IMR-90 (cell line): ENCODE measurements at regions not wholly inside any gene's neighbourhood (a gene's known extent, or its start where the extent isn't known, plus 50 kb on each side); places are given as distances from the start of the nearest gene placed in this dataset.

Source experiments
- ATAC-seq: fragments of 200-7000 bp; cut with Tn5 transposase; 2 replicates; pipeline ENCODE4 v1.9.1; 2020; ENCODE audit warnings: low read depth, mild to moderate bottlenecking, moderate library complexity
- BruUV-seq: library from RNA; stranded (reverse); fragments of 400-500 nt; replicated peaks from 2 replicates; lab custom pipeline; 2021; lab: Mats Ljungman, UMichigan
- CTCF ChIA-PET: fragments of 300-600 bp; formaldehyde crosslinking; extraction: SDS; loops from one replicate; lab custom pipeline; 2021; ENCODE audit warnings: antibody characterized with exemption; lab: Yijun Ruan, JAX
- POLR2A ChIA-PET: fragments of 300-600 bp; sonication (Branson Sonifier 250); formaldehyde crosslinking; loops from one replicate; lab custom pipeline; 2022; ENCODE audit warnings: antibody characterized with exemption; ENCODE audit not compliant: unreplicated experiment; lab: Charles Lee
- DNase-seq: peaks from one replicate; pipeline ENCODE4 v3.0.0; 2013
- H2AFZ ChIP-seq: replicated peaks from 2 replicates; pipeline ENCODE3; 2013; ENCODE audit warnings: low read length, mild to moderate bottlenecking; ENCODE audit not compliant: poor library complexity
- H2AK5ac ChIP-seq: 2 replicates; pipeline ENCODE4 v1.6.1; 2013; ENCODE audit warnings: low read depth, low read length, inconsistent platforms
- H2AK9ac ChIP-seq: replicated peaks from 2 replicates; pipeline ENCODE3; 2013; ENCODE audit warnings: mild to moderate bottlenecking, low read depth, low read length, moderate library complexity; ENCODE audit not compliant: poor library complexity
- H2BK120ac ChIP-seq: 2 replicates; pipeline ENCODE4 v1.6.1; 2013; ENCODE audit warnings: low read depth, low read length, inconsistent platforms
- H2BK15ac ChIP-seq: 3 replicates; pipeline ENCODE4 v1.6.1; 2013; ENCODE audit warnings: low read depth, low read length, inconsistent platforms
- H2BK20ac ChIP-seq: 2 replicates; pipeline ENCODE4 v1.6.1; 2013; ENCODE audit warnings: low read depth, mild to moderate bottlenecking, inconsistent platforms, low read length, moderate library complexity
- H2BK5ac ChIP-seq: 2 replicates; pipeline ENCODE4 v1.6.1; 2013; ENCODE audit warnings: mild to moderate bottlenecking, low read depth, low read length, inconsistent platforms; ENCODE audit not compliant: poor library complexity, severe bottlenecking
- H3K14ac ChIP-seq: replicated peaks from 2 replicates; pipeline ENCODE4 v1.6.1; 2013; ENCODE audit warnings: low read depth, low read length, inconsistent platforms
- H3K18ac ChIP-seq: 2 replicates; pipeline ENCODE4 v1.6.1; 2013; ENCODE audit warnings: low read depth, low read length, control low read depth
- H3K23ac ChIP-seq: 2 replicates; pipeline ENCODE4 v1.6.1; 2013; ENCODE audit warnings: low read depth, low read length, inconsistent platforms
- H3K27ac ChIP-seq: 2 replicates; pipeline ENCODE4 v1.5.1; 2013; ENCODE audit warnings: mild to moderate bottlenecking, control low read depth, low read length; ENCODE audit not compliant: insufficient read depth
- H3K27me3 ChIP-seq: 2 replicates; pipeline ENCODE4 v1.6.1; 2013; ENCODE audit warnings: low read length; ENCODE audit not compliant: control insufficient read depth, insufficient read depth
- H3K36me3 ChIP-seq: 2 replicates; pipeline ENCODE4 v1.6.1; 2013; ENCODE audit warnings: low read length, mixed read lengths; ENCODE audit not compliant: control insufficient read depth, insufficient read depth
- H3K4ac ChIP-seq: 2 replicates; pipeline ENCODE4 v1.6.1; 2013; ENCODE audit warnings: low read depth, low read length, inconsistent platforms
- H3K4me1 ChIP-seq: 2 replicates; pipeline ENCODE4 v1.6.1; 2013; ENCODE audit warnings: low read length, mixed read lengths; ENCODE audit not compliant: control insufficient read depth, insufficient read depth
- H3K4me2 ChIP-seq: 2 replicates; pipeline ENCODE4 v1.6.1; 2013; ENCODE audit warnings: low read depth, mild to moderate bottlenecking, control low read depth, low read length, moderate library complexity
- H3K4me3 ChIP-seq: 2 replicates; pipeline ENCODE4 v1.5.1; 2013; ENCODE audit warnings: low read depth, mild to moderate bottlenecking, control low read depth, low read length, moderate library complexity; ENCODE audit not compliant: insufficient read depth
- H3K56ac ChIP-seq: 2 replicates; pipeline ENCODE4 v1.6.1; 2013; ENCODE audit warnings: low read length, inconsistent platforms; ENCODE audit not compliant: insufficient read depth; ENCODE audit errors: extremely low read depth
- H3K79me1 ChIP-seq, 2 experiments: 2 replicates each; pipeline ENCODE4 v1.6.1; 2013; ENCODE audit warnings: low read length in 2 of 2, inconsistent platforms in 1 of 2, low read depth in 1 of 2
- H3K9ac ChIP-seq: 2 replicates; pipeline ENCODE4 v1.6.1; 2013; ENCODE audit warnings: low read depth, low read length, control low read depth
- H3K9me1 ChIP-seq: 2 replicates; pipeline ENCODE4 v1.6.1; 2013; ENCODE audit warnings: low read length, inconsistent platforms; ENCODE audit not compliant: insufficient read depth
- H3K9me3 ChIP-seq: 2 replicates; pipeline ENCODE4 v1.6.1; 2013; ENCODE audit warnings: low read length; ENCODE audit not compliant: control insufficient read depth, insufficient read depth
- H4K20me1 ChIP-seq: 2 replicates; pipeline ENCODE4 v1.6.1; 2013; ENCODE audit warnings: low read length, inconsistent platforms; ENCODE audit not compliant: insufficient read depth
- H4K5ac ChIP-seq: 2 replicates; pipeline ENCODE4 v1.6.1; 2013; ENCODE audit warnings: mild to moderate bottlenecking, low read depth, low read length, control low read depth
- H4K8ac ChIP-seq, 2 experiments: 2 replicates each; pipeline ENCODE4 v1.6.1; 2013; ENCODE audit warnings: low read depth in 2 of 2, low read length in 2 of 2, control low read depth in 1 of 2, inconsistent platforms in 1 of 2
- H4K91ac ChIP-seq: 2 replicates; pipeline ENCODE4 v1.6.1; 2013; ENCODE audit warnings: low read depth, low read length, inconsistent platforms; ENCODE audit not compliant: insufficient read depth
- BHLHE40 ChIP-seq: fragments of 150-350 bp; IDR thresholded peaks from 2 replicates; pipeline ENCODE4 v1.6.1; 2016; ENCODE audit warnings: mild to moderate bottlenecking, low read depth, low read length
- CEBPB ChIP-seq: IDR thresholded peaks from 2 replicates; pipeline ENCODE4 v1.6.1; 2012; ENCODE audit warnings: low read depth, low read length, improper control_type of control experiment
- CHD1 ChIP-seq: IDR thresholded peaks from 2 replicates; pipeline ENCODE4 v1.6.1; 2012; ENCODE audit warnings: low read depth, low read length, improper control_type of control experiment
- MAFK ChIP-seq: IDR thresholded peaks from 2 replicates; pipeline ENCODE4 v1.6.1; 2012; ENCODE audit warnings: low read depth, low read length, improper control_type of control experiment
- MAZ ChIP-seq: IDR thresholded peaks from 2 replicates; pipeline ENCODE4 v1.6.1; 2012; ENCODE audit warnings: low read depth, mild to moderate bottlenecking, low read length, improper control_type of control experiment, moderate library complexity, borderline replicate concordance
- NFE2L2 ChIP-seq: fragments of 150-350 bp; IDR thresholded peaks from 2 replicates; pipeline ENCODE4 v1.6.1; 2016; ENCODE audit warnings: low read depth, mild to moderate bottlenecking, low read length
- POLR2A ChIP-seq: IDR thresholded peaks from 2 replicates; pipeline ENCODE4 v1.6.1; 2012; ENCODE audit warnings: mild to moderate bottlenecking, low read depth, low read length
- RAD21 ChIP-seq: IDR thresholded peaks from 2 replicates; pipeline ENCODE4 v1.6.1; 2012; ENCODE audit warnings: low read length, improper control_type of control experiment
- RCOR1 ChIP-seq: IDR thresholded peaks from 2 replicates; pipeline ENCODE4 v1.6.1; 2012; ENCODE audit warnings: mild to moderate bottlenecking, low read length, improper control_type of control experiment; ENCODE audit not compliant: insufficient replicate concordance
- RFX5 ChIP-seq: IDR thresholded peaks from 2 replicates; pipeline ENCODE4 v1.8.0; 2012; ENCODE audit warnings: low read depth, mild to moderate bottlenecking, low read length, moderate library complexity
- SMC3 ChIP-seq: fragments of 150-350 bp; IDR thresholded peaks from 2 replicates; pipeline ENCODE4 v1.6.1; 2016; ENCODE audit warnings: low read depth, mild to moderate bottlenecking, antibody characterized with exemption, low read length, moderate library complexity
- USF2 ChIP-seq: fragments of 150-350 bp; IDR thresholded peaks from 2 replicates; pipeline ENCODE4 v1.6.1; 2017; ENCODE audit warnings: mild to moderate bottlenecking, antibody characterized with exemption, low read length, low read depth
- WGBS, 2 experiments: methylation state at CpG; one replicate each; pipeline versions ENCODE4 v1.1.5 to v1.1.7; 2013; ENCODE audit warnings: missing lambda C conversion rate in 2 of 2; ENCODE audit not compliant: insufficient read length in 1 of 2; ENCODE audit errors: extremely low coverage in 2 of 2; 5-methylcytosine and 5-hydroxymethylcytosine counted together
- dilution Hi-C: fragments of 300-500 bp; cut with HindIII; formaldehyde crosslinking; loops from one replicate; pipeline ENCODE4 v1.14.3; 2018; ENCODE audit warnings: low sequenced_read_pairs; ENCODE audit not compliant: unreplicated experiment
- in situ Hi-C: fragments of 300-500 bp; cut with MboI; formaldehyde crosslinking; loops from 3 replicates; pipeline ENCODE4 v1.14.3; 2019; ENCODE audit warnings: low sequenced_read_pairs, inconsistent platforms, mixed read lengths
- intact Hi-C: fragments of 100-400 bp; cut with micrococcal nuclease; formaldehyde crosslinking; loops from 2 replicates; pipeline ENCODE4 v1.10.0; 2022
- TF ChIP-seq, protein P1 (sequence below): conservative IDR thresholded peaks from 2 replicates; pipeline ENCODE4 v1.5.1; 2012; ENCODE audit warnings: mild to moderate bottlenecking, low read depth, low read length, improper control_type of control experiment
- TF ChIP-seq, protein P2 (sequence below): fragments of 150-350 bp; IDR thresholded peaks from 2 replicates; pipeline ENCODE4 v1.6.1; 2016; ENCODE audit warnings: low read depth, mild to moderate bottlenecking, low read length, moderate library complexity, borderline replicate concordance

DNA sequence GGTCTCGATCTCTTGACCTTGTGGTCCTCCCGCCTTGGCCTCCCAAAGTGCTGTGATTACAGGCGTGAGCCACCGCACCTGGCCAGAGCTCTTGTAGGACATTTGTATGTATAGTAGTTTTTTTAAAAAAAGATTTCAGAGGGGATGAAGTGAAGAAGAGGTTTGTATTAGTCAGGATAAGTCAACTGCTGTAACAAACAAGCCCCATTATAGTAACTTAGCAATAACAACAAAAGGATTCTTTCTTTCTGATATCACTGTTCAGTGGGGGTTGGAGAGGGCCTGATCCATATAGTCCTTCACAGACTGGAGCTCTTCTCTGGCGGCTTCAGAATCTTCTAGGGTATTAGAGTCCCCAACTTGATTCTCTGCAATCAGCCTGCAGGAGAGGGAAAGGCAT, 50.7 kb upstream of the IL6ST start:
- Histone ChIP-seq H3K4ac (no peak overlapping the region), H3K4me2 (no peak overlapping the region), H3K79me1 (no peaks in the 10 kb centered on the region), H2BK5ac (no peak overlapping the region), H4K5ac (no peak overlapping the region), H4K8ac (no peak overlapping the region), H2BK120ac (no peak overlapping the region), H3K27ac (no peak overlapping the region), H4K91ac (no peak overlapping the region), H2AK9ac (no peak overlapping the region), H2BK15ac (no peak overlapping the region), H2BK20ac (no peak overlapping the region), H4K20me1 (no peaks in the 10 kb centered on the region), H2AFZ (no peak overlapping the region), H3K56ac (no peak overlapping the region), H2AK5ac (no peak overlapping the region), H3K14ac (no peak overlapping the region), H3K23ac (no peak overlapping the region), H3K27me3 (no peaks in the 10 kb centered on the region), H3K4me3 (no peak overlapping the region), H3K4me1 (peaks cover 3% of the 10 kb centered on the region), H3K9me3 (no peaks in the 10 kb centered on the region), H3K18ac (no peak overlapping the region), H3K9ac (no peak overlapping the region), H3K9me1 (peaks cover 1% of the 10 kb centered on the region), H3K36me3 (no peaks in the 10 kb centered on the region)
- POLR2A ChIA-PET = no interaction called here
- CTCF ChIA-PET = no interaction called here
- dilution Hi-C loops (no loop called here), intact Hi-C loops (no loop called here), in situ Hi-C loops (no loop called here)
- BruUV-seq = no TSS peak
- ATAC-seq = no peak
- 100% methylated on average over 1 of the region's 5 CpGs; no CpG with 5 or more reads in 1 of the 2 experiments for WGBS, 2 experiments
- DNase-seq = no peak
- no peak for TF ChIP-seq POLR2A
- TF ChIP-seq, protein P1, sequence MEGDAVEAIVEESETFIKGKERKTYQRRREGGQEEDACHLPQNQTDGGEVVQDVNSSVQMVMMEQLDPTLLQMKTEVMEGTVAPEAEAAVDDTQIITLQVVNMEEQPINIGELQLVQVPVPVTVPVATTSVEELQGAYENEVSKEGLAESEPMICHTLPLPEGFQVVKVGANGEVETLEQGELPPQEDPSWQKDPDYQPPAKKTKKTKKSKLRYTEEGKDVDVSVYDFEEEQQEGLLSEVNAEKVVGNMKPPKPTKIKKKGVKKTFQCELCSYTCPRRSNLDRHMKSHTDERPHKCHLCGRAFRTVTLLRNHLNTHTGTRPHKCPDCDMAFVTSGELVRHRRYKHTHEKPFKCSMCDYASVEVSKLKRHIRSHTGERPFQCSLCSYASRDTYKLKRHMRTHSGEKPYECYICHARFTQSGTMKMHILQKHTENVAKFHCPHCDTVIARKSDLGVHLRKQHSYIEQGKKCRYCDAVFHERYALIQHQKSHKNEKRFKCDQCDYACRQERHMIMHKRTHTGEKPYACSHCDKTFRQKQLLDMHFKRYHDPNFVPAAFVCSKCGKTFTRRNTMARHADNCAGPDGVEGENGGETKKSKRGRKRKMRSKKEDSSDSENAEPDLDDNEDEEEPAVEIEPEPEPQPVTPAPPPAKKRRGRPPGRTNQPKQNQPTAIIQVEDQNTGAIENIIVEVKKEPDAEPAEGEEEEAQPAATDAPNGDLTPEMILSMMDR = no peak
- no peak for TF ChIP-seq BHLHE40
- TF ChIP-seq, protein P2, sequence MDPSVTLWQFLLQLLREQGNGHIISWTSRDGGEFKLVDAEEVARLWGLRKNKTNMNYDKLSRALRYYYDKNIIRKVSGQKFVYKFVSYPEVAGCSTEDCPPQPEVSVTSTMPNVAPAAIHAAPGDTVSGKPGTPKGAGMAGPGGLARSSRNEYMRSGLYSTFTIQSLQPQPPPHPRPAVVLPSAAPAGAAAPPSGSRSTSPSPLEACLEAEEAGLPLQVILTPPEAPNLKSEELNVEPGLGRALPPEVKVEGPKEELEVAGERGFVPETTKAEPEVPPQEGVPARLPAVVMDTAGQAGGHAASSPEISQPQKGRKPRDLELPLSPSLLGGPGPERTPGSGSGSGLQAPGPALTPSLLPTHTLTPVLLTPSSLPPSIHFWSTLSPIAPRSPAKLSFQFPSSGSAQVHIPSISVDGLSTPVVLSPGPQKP = no peak
- TF ChIP-seq MAFK = no peak
- TF ChIP-seq SMC3 = no peak
- TF ChIP-seq CEBPB = no peak
- TF ChIP-seq CHD1 = no peak
- TF ChIP-seq RFX5 = no peak
- TF ChIP-seq RAD21 = no peak
- TF ChIP-seq RCOR1 = no peak
- no peak for TF ChIP-seq USF2
- TF ChIP-seq NFE2L2 = no peak
- no peak for TF ChIP-seq MAZ
